ENCODE measurements at regions not wholly inside any gene's neighbourhood (a gene's known extent, or its start where the extent isn't known, plus 50 kb on each side); places are given as distances from the start of the nearest gene placed in this dataset.

GRCh38 chr7:25456467-25457171 is 228.3 kb upstream of the NPVF start:
- no peak for TF ChIP-seq CTCF (IDR thresholded peaks at IDR 0.05)
- intact Hi-C loops (cut with DNase I, micrococcal nuclease), result no loop called here
- POLR2A ChIA-PET, result interaction anchor here (0.6 kb wide), 1 partner anchor 85 kb away, joined by 5 read pairs; no protein-coding TSS in a partner anchor
- Histone ChIP-seq H3K4me3 (ENCODE audit: low read length) (no peak overlapping the region), H3K9me3 (ENCODE audit: control insufficient read depth in 1 of 2, insufficient read depth in 1 of 2, low read length in 2 of 2) (no peaks in the 10 kb centered on the region), H3K27ac (ENCODE audit: low read depth in 1 of 2, low read length in 2 of 2) (no peak overlapping the region), H3K27me3 (ENCODE audit: control insufficient read depth in 1 of 2, insufficient read depth in 2 of 2, low read length in 2 of 2) (peaks cover 0 to 3% of the 10 kb centered on the region in 2 experiments), H3K4me1 (ENCODE audit: insufficient read depth, low read length) (no peaks in the 10 kb centered on the region), H3K36me3 (ENCODE audit: insufficient read depth, low read length) (no peaks in the 10 kb centered on the region)
- no peak overlapping the region for H3K4me3 Mint-ChIP-seq
- no peaks in the 10 kb centered on the region for H3K4me1 Mint-ChIP-seq (ENCODE audit: low read depth)
- no peak for ATAC-seq (ENCODE audit: poor library complexity)
- H3K27me3 Mint-ChIP-seq, result peaks cover 8% of the 10 kb centered on the region
- no peaks in the 10 kb centered on the region for H3K36me3 Mint-ChIP-seq (ENCODE audit: low read depth)
- no peak overlapping the region for H3K27ac Mint-ChIP-seq
- DNase-seq, result no peak
- H3K9me3 Mint-ChIP-seq, result no peaks in the 10 kb centered on the region
- CTCF ChIA-PET, result no interaction called here

GRCh38 chr7:25459057-25459456 is 230.8 kb upstream of the NPVF start:
- no peak overlapping the region for H3K27ac Mint-ChIP-seq
- ATAC-seq (ENCODE audit: poor library complexity) (no peak), DNase-seq (no peak)
- intact Hi-C loops (cut with DNase I, micrococcal nuclease), result no loop called here
- no peaks in the 10 kb centered on the region for H3K36me3 ChIP-seq (ENCODE audit: insufficient read depth, low read length)
- no peak overlapping the region for H3K27ac ChIP-seq (ENCODE audit: low read depth in 1 of 2, low read length in 2 of 2)
- H3K4me3 ChIP-seq (ENCODE audit: low read length), result no peak overlapping the region
- H3K4me1 Mint-ChIP-seq (ENCODE audit: low read depth), result no peaks in the 10 kb centered on the region
- no peaks in the 10 kb centered on the region for H3K36me3 Mint-ChIP-seq (ENCODE audit: low read depth)
- no peaks in the 10 kb centered on the region for H3K9me3 ChIP-seq (ENCODE audit: control insufficient read depth in 1 of 2, insufficient read depth in 1 of 2, low read length in 2 of 2)
- POLR2A ChIA-PET, result interaction anchor here (0.8 kb wide), 1 partner anchor 160 kb away, joined by 4 read pairs; no protein-coding TSS in a partner anchor
- no peak overlapping the region for H3K4me3 Mint-ChIP-seq
- no peaks in the 10 kb centered on the region for H3K4me1 ChIP-seq (ENCODE audit: insufficient read depth, low read length)
- peaks cover 18% of the 10 kb centered on the region for H3K27me3 Mint-ChIP-seq
- H3K27me3 ChIP-seq (ENCODE audit: control insufficient read depth in 1 of 2, insufficient read depth in 2 of 2, low read length in 2 of 2), result peaks cover 2 to 6% of the 10 kb centered on the region in 2 experiments
- no peak for TF ChIP-seq CTCF (IDR thresholded peaks at IDR 0.05)
- CTCF ChIA-PET, result no interaction called here
- no peaks in the 10 kb centered on the region for H3K9me3 Mint-ChIP-seq

- Mint-ChIP-seq H3K9me3 (no peaks in the 10 kb centered on the region), H3K27ac (no peak overlapping the region), H3K36me3 (ENCODE audit: low read depth) (no peaks in the 10 kb centered on the region), H3K27me3 (peaks cover 28% of the 10 kb centered on the region), H3K4me1 (ENCODE audit: low read depth) (no peaks in the 10 kb centered on the region), H3K4me3 (no peak overlapping the region)
- CTCF ChIA-PET, result no interaction called here
- Histone ChIP-seq H3K36me3 (ENCODE audit: insufficient read depth, low read length) (no peaks in the 10 kb centered on the region), H3K4me3 (ENCODE audit: low read length) (no peak overlapping the region), H3K9me3 (ENCODE audit: control insufficient read depth in 1 of 2, insufficient read depth in 1 of 2, low read length in 2 of 2) (no peaks in the 10 kb centered on the region), H3K27ac (ENCODE audit: low read depth in 1 of 2, low read length in 2 of 2) (no peak overlapping the region), H3K27me3 (ENCODE audit: control insufficient read depth in 1 of 2, insufficient read depth in 2 of 2, low read length in 2 of 2) (peaks cover 9% of the 10 kb centered on the region in 2 experiments), H3K4me1 (ENCODE audit: insufficient read depth, low read length) (no peaks in the 10 kb centered on the region)
- intact Hi-C loops (cut with DNase I, micrococcal nuclease), result no loop called here
- DNase-seq, result no peak
- POLR2A ChIA-PET, result no interaction called here
- no peak for TF ChIP-seq CTCF (IDR thresholded peaks at IDR 0.05)
- no peak for ATAC-seq (ENCODE audit: poor library complexity)
These were observed 232.1 kb upstream of the NPVF start for GRCh38 chr7:25460433-25460832.
